ENCODE measurements at regions not wholly inside any gene's neighbourhood (a gene's known extent, or its start where the extent isn't known, plus 50 kb on each side); places are given as distances from the start of the nearest gene placed in this dataset.
"Not testable (repeated sequence)": the region's sequence is repeated elsewhere in the genome, so short reads cannot be mapped to it uniquely, and the experiment has no call there.

DNA sequence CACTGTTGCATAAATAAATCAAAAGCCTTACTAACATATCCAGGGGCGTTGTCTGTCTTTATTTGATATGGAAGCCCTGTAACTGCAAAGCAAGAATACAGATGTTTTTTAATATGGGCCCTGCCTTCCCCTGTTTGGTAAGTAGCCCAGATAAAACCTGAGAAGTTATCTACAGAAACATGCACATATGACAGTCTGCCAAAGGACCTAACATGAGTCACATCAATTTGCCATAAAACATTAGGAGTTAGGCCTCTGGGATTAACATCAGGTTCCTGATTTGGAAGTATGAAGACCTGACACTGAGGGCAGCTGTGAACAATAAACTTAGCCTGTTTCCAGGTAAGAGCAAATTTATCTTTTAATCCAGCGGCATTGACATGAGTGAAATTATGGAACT is 1588.8 kb downstream of the REEP3 start:
- DNase-seq, result no peak

DNA sequence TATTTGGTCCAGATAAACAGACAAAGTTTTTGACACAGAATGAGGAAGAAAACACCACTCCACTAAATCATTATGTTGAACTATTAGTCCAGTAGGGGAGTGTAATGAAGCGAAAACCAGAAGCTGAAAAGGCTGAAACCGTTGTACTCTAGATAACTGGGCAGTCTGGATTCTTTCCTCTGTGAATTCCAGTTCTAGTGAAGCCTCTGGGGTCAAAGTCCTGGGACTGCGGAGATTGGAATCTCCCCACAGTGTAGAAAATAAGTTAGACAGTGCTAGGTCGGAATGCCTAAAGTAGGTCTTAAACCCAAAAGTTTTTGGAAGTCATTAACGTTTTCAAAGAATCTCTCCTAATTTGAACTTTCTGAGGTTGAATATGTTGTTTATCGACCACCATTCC is 1589.9 kb downstream of the REEP3 start:
- DNase-seq, result not testable (repeated sequence)

DNA sequence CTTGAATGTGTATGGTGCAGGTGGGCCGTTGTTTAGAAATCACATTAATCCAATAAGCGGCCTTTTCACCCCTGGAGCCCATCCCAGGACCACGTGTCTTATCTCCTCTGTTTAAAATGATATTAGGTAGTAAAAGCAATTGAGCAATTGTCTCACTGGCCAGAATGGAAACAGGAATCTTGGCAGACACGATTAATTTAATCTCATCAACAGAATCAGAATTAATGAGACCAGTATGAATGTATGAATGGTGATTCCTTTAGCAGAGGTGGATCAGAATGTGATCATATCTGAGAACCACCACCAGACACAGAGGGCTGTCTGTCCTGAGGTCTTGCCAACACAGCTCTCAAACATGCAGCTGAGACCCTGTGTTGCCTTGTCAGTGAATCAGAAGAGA is 1591.4 kb downstream of the REEP3 start:
- DNase-seq, result no peak

DNA sequence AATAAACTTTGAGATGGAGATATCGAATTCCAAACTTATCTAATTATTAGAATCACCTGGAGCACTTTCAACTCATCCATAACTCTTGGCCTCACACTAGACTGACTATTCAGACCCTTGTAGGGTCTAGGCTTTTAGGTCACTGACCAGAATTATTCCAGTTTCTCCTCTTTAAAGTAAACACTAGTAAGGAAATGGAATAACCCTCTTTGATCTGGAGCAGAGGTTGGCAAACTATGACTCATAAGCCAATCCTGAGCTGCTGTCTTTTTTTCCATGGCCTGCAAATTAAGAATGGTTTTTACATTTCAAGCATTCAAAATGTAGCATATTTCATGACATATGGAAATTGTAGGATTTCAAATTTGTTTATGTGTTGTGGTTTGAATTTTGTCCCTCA is 1601.9 kb downstream of the REEP3 start:
- no peak for DNase-seq

DNA sequence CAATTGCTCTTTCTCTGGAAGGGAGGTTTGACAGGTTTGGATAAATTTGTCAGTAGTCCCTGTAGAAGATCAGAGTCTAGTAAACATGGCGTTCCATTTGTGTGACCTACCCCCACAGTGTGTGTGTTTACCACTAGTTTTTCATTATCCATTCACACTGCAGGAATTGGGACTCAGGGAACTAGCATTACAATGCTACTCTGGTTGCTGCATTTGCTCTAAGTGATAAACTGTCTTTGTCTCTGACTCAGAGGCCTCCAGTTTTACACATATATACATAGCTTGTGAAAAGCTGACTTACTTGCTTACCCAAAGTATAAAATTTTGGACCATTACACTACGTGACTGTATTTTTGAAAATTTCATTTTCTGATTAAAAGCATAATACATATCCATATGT is 1604.0 kb downstream of the REEP3 start:
- no peak for DNase-seq

DNA sequence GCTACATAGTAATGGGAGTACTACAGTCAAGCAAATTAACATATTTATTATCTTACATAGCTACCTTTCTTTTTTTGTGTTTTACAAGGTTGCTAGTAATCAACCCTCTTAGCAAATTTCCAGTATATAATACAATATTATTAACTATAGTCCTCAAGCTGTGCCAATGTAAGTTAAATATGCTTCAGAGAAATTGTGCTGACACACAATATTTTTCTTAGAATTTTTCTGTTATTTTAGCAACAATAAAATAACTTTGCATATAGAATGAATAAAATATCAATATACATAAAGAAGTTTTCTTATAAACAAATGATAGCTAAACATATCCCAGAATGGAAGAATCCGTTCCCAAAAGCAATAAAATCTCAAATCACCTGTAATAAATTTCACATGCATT is 1605.1 kb downstream of the REEP3 start:
- DNase-seq, result no peak

DNA sequence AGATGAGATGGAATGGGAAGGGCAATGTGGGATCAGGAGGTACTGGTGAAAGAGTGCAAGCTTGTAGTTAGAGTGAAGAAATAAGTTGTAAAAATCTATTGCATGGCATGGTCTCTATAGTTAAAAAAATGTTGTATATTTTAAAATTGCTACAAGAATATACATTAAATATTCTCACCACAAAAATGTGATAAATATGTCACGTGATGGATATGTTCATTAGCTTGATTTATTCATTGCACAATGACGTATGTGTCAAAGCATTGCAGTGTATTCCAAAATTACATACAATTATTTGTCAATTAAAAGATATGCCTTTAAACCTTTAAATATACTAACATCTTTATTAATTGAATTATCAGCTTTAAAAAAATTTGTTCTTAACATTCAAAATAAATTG is 1607.1 kb downstream of the REEP3 start:
- no peak for DNase-seq

DNA sequence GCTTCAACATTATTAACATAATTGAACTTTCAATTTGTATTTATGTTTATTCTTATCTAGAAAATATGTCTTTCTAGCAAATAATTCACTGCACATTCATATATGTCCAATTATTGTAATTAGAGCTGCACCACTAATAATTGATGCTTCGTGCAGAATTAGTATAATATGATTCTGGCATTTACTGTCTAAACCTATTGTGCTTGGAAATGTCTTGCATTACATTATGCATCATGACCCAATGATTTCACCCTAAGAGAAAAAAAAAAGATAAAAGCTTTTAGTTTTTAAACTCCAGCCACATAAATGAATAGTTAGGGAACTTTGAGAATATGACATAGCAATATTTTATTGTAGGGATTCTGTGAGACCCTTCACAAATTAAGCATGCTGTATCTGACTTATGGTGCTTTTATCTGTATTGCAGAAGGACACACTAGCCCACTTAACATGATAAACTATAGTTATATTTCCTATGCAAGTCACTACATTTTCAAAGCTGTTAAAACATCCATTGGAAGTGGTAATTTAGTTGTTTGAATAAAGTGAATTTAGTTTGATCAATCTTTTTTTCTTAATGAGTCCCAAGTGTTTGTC is 1609.1 kb downstream of the REEP3 start:
- DNase-seq, result no peak

DNA sequence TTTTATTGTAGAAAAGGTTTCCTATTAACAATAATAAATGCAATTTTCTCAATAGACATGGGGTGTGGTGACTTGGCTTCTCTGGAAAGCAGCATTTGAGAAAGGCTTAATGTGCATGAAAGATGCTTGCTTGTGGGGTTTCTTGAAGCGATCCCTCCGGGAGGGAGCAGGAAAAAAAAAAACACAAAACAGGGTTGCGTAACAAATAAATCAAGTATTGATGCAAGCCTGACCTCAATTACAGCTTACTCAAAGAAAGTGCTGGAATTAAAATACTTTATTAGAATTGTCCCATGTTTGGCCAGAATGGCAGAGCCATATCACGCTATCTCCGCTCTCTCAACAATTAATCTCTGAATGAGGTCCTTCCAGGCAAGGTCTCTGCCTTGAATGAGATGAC is 1612.5 kb downstream of the REEP3 start:
- no peak for DNase-seq

DNA sequence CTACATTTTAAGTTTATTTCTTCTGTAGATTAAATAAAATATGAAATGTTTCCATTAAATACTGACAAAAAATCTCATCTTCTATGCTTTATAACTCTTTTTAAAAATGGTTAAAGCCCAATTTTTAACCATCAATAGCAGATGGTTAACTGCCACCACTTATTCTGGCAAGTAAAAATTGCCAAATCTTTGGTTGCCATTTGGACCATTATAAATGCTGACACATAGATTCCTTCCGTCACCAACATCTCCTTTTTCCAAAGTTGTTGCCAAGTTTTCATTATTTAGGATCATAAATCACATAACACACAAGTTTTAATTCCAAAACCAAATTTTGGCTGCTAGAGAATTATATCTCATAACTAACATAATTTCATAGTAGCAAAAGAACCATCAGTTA is 1614.3 kb downstream of the REEP3 start:
- DNase-seq, result no peak

DNA sequence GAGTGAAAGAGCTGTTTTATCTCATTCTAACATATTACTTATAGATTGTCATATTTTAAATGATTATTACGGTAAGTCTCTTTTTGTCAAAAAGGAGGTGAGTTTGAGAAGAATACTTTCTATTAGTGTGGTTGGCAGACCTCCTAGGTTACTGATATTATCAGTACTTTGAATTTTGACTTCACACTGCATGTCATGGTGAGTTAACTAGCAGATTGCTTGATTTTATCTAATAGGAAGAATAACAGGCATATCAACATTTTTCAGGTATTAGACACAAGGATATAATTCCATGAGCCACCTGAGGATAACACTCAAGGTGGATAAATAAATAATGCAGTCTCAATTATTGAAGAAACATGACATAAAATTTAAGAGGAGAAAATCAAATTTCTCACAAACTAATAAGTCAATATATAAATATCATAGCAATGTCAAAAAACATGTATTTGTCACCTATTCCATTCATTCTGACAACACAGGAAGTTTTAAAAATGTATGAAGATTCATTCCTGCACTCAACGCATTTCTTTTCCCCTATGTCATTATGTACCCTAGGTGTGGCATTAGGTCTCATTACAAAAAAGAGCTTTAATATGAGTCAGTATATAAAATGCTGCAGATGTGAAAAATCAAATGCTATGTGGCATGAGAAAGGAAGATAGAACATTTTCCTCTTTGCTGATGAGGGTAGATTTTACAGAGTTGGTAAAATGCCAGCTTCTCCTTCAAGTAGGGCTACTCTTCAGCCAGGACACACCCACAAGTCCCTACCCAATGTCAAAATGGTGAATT is 1621.6 kb downstream of the REEP3 start:
- DNase-seq, result no peak

DNA sequence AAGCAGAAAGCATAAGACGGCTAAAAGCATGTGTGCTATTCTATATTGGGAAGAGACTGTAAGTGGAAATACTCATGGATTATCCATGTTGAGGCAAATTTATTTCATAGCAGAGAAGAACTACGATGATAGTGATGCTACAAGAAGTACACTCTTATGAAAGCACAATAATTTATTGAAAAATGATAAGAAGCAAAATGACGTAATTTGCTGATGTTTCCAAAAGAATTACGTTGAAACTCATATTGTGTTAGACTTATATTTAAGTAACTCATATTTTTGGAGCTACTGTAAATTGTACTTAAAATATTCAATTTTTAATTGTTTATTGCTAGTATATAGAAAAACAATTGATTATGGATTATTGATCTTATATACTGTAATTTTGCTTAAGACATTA is 1622.5 kb downstream of the REEP3 start:
- DNase-seq, result no peak

DNA sequence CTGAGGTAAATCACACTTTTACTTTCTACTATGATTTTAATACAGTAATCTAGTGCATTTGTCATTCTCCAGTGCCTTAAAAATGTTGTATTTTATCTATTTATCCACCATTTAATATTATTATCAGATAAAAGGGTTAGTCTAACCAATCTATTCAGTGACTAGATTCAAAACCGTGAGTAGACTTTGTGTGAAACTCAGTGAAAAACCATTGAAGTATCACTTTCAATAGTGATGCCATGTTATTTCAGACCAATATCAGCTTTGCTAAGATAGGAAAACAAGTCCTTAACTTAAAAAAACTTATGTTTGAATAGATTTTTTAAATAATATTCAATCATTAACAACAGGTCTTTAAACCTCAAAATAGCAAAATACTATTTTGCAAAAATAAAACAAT is 1628.7 kb downstream of the REEP3 start:
- no peak for DNase-seq

DNA sequence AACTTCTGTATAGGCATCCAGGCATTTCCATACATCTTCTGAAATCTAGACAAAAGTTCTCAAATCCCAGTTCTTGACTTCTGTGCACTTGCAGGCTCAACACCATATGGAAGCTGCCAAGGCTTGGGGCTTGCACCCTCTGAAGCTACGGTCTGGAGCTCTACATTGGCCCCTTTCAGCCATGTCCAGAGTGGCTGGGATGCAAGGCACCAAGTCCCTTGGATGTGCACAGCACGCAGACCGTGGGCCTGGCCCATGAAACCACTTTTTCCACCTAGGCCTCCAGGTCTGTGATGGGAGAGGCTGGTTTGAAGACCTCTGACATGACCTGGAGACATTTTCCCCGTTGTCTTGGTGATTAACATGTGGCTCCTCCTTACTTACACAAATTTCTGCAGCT is 1645.1 kb downstream of the REEP3 start:
- DNase-seq, result no peak

DNA sequence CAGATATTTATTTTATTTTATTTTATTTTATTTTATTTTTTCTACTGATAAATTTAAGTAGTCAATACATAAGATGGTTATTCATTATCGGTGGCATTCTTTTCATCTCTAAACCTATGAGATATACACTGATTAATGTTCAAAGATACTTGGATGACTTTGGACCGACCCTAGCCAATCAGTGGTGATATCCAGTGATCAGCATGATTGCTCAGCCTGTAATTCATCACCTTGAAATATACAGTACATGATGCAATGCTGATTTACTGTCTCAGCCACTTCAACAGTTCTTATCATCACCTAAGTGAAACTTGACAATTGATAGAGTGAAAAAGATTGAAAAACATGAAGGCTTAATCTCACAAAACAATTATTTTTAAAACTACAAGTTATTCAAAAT is 1651.0 kb downstream of the REEP3 start:
- no peak for DNase-seq

DNA sequence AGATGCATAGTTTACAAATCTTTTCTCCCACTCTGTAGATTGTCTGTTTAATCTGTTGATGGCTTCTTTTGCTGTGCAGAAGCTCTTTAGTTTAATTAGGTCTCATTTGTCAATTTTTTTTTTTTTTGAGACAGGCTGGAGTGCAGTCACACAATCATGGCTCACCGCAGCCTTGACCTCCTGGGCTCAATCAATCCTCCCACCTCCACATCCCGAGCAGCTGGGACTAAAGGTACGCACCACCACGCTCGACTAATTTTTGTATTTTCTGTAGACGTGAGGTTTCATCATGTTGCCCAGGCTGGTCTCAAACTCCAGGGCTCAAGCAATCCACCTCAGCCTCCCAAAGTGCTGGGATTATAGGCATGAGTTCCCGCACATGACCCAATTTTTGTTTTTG is 1655.8 kb downstream of the REEP3 start:
- no peak for DNase-seq

DNA sequence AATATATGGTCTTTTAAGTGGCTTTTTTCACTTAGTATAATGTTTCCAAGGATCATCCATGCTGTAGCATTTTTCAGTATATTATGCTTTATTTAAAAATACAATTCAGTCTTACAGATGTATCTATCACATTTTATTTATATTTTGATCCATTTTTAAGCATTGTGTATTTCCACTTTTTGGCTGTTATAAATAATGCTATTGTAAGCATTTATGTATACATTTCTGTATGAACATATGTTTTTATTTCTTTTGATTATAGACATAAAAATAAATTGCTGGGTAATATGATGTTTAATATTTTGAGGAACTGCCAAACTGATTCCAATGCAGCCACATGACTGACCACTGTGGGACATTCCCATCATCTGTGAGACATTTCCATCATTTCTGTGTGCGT is 1662.0 kb downstream of the REEP3 start:
- no peak for DNase-seq

DNA sequence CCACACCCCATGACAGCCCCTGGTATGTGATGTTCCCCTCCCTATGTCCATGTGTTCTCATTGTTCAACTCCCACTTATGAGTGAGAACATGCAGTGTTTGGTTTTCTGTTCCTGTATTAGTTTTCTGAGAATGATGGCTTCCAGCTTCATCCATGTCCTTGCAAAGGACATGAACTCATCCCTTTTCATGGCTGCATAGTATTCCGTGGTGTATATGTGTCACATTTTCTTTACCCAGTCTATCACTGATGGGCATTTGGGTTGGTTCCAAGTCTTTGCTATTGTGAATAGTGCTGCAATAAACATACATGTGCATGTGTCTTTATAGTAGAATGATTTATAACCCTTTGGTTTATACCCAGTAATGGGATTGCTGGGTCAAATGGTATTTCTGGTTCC is 1665.5 kb downstream of the REEP3 start:
- DNase-seq, result not testable (repeated sequence)

DNA sequence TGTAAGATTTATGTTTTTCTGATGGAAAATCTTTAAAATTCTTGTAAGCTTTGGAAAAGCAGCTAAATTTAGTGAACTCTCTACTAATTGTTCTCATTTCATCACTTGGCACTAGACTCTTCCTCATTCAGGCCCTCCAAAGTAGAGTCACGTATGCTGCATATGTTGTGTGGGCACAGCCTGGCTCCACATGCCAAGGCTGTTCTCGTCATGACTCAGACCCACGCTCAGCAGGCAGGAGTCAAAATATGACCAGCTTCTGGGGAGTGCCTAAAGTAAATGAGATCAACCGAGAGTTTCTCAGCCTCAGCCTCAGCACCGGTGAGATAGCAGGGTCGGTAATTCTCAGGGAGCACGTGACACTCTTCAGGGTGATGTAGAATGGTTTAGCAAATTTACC is 1672.9 kb downstream of the REEP3 start:
- DNase-seq, result no peak

DNA sequence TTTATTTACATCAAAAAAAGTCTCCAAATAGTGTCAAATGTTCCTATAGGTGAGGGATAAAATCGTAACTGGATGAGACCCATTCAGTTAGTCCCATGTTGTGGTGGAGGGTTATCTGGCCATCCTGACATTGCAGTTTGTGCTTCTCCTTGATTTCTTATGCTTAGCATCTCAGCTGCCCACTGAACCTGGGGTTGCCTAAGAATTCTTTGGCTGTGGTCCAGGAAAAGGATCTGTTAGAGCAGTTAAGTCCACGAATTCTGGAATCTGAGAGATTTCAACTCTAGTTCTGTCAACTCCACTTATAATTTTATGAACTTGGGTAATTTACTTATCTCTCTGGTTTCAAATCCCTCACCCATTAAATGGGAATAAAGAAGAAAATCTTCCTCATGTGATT is 1673.4 kb downstream of the REEP3 start:
- no peak for DNase-seq

DNA sequence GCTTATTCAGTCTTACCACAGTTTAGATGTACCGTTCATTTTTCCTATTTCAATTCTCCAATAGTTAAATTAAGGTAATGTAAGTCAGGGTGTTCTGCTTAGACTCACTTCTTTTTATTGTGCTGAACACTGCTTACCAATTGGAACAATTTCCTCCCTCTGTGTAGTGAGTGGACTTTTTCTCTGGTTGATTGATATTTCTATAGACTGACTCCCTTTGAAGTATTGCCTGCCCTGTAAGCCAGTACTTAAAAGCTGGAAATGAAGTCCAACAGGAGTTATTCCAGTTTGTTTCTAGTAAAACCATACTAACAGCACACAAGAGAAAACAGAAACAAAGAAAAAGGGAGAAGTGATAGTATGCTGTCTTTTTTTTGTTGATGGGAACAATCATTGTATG is 1674.9 kb downstream of the REEP3 start:
- no peak for DNase-seq

DNA sequence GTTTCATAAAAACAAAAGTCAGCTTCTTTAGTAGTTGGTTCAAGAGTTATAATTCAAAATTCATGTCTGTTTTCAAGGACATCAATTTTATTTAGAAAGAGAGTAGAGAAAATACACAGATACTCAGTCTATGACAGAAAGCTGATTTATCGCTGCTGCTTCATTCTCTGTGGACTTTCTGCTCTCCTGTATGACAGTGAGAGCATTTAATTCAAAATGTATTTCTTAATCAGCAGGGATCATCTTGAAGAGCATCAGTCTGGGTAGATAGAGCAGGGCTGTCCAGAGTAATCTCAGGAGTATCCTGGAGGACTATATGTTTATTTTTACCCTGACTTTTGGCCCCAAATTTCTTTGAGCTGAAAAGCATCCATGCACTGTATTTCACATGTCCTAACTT is 1676.7 kb downstream of the REEP3 start:
- no peak for DNase-seq

DNA sequence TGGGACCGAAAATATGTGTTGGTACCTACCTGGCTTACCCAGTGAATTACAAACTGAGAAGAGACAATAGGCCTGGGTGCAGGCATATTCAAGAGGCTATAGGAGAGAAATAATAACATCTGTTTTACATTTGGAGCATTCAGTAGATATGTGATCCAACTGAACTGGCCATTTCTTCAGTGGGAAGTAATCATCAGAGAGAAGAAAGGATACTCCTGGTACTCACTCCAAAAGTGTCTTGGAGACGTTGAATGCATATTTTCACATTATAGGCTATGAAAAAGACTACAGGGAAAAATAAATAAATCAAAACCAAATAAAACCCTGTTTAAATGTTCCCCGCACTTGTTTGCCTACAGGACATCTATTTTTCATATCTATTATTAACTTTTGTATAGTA is 1680.3 kb downstream of the REEP3 start:
- no peak for DNase-seq

DNA sequence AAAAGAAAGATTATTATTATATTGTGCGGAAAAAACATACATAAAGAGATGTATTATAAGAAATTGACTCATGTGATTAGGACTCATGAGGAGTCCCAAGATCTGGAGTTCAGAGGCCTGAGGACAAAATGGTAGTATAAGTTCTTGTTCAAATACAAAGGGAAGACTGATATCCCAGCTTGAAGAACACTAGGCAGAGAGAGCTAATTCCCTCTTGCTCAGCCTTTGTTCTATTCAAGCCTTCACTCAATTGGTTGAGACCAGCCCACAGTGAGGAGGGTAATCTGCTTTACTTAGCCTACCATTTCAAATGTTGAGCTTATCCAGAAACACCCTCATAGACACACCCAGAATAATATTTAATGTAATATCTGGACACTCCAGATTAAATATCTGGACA is 1683.8 kb downstream of the REEP3 start:
- DNase-seq, result no peak

DNA sequence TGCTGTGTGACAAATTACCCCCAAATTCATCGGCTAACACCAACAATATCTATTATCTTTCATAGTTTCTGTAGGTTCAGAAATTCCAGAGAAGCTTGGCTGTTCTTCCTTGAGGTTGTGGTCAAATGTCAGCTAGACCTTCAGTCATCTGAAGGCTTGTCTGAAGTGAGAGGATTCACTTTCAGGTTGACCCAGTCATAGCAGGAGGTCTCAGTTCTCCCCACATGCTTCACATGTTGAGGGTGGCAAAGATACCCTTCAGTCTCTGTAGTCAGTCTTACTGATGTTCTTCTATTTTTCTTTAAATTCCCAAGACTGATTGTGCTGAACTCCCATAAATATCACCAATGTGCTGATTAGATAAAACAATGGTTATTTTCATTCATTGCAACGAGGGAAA is 1692.0 kb downstream of the REEP3 start:
- DNase-seq, result no peak
